Astrocyte (in vitro differentiated cells and primary cell): ENCODE measurements at regions not wholly inside any gene's neighbourhood (a gene's known extent, or its start where the extent isn't known, plus 50 kb on each side); places are given as distances from the start of the nearest gene placed in this dataset.

Experiments
- DNase-seq: peaks from one replicate; pipeline ENCODE4 v3.0.0-alpha.2; 2010; ENCODE audit warnings: low read depth
- FAIRE-seq: peaks from 2 replicates; lab custom pipeline; 2011; peaks lifted over from hg19 to GRCh38; lab: Jason Lieb, UNC
- H2AFZ ChIP-seq: 2 replicates; pipeline ENCODE4 v1.6.0; 2012; ENCODE audit warnings: low read depth, low read length, inconsistent platforms
- H3K27ac ChIP-seq: 2 replicates; pipeline ENCODE4 v1.5.1; 2011; ENCODE audit warnings: low read depth, low read length, inconsistent platforms
- H3K27me3 ChIP-seq: 2 replicates; pipeline ENCODE4 v1.6.0; 2011; ENCODE audit warnings: low read length, inconsistent platforms; ENCODE audit not compliant: insufficient read depth
- H3K36me3 ChIP-seq: 2 replicates; pipeline ENCODE4 v1.5.1; 2011; ENCODE audit warnings: low read length, inconsistent platforms; ENCODE audit not compliant: insufficient read depth
- H3K4me1 ChIP-seq: 2 replicates; pipeline ENCODE4 v1.5.1; 2011; ENCODE audit warnings: low read length, inconsistent platforms; ENCODE audit not compliant: insufficient read depth
- H3K4me2 ChIP-seq: 2 replicates; pipeline ENCODE4 v1.6.0; 2012; ENCODE audit warnings: low read length, inconsistent platforms
- H3K4me3 ChIP-seq: 2 replicates; pipeline ENCODE4 v1.5.1; 2011; ENCODE audit warnings: low read depth, mild to moderate bottlenecking, low read length, inconsistent platforms; ENCODE audit not compliant: insufficient read depth
- H3K79me2 ChIP-seq: 2 replicates; pipeline ENCODE4 v1.6.0; 2012; ENCODE audit warnings: mild to moderate bottlenecking, low read length, inconsistent platforms; ENCODE audit not compliant: insufficient read depth
- H3K9ac ChIP-seq: 2 replicates; pipeline ENCODE4 v1.6.0; 2012; ENCODE audit warnings: mild to moderate bottlenecking, low read length, inconsistent platforms
- H3K9me3 ChIP-seq: 2 replicates; pipeline ENCODE4 v1.5.1; 2012; ENCODE audit warnings: low read depth, mild to moderate bottlenecking, low read length, inconsistent platforms; ENCODE audit not compliant: insufficient read depth
- H4K20me1 ChIP-seq: 2 replicates; pipeline ENCODE4 v1.6.0; 2012; ENCODE audit warnings: low read length, inconsistent platforms; ENCODE audit not compliant: insufficient read depth
- H3K27ac Mint-ChIP-seq: one replicate; pipeline ENCODE4 v1.8.0; 2021; ENCODE audit warnings: mild to moderate bottlenecking, mixed read lengths; ENCODE audit not compliant: unreplicated experiment
- H3K27me3 Mint-ChIP-seq: one replicate; pipeline ENCODE4 v1.8.0; 2021; ENCODE audit warnings: low read depth, mixed read lengths; ENCODE audit not compliant: unreplicated experiment
- H3K36me3 Mint-ChIP-seq: one replicate; pipeline ENCODE4 v1.8.0; 2021; ENCODE audit warnings: low read depth, mixed read lengths; ENCODE audit not compliant: unreplicated experiment
- H3K4me1 Mint-ChIP-seq: one replicate; pipeline ENCODE4 v1.8.0; 2021; ENCODE audit warnings: low read depth, mixed read lengths; ENCODE audit not compliant: unreplicated experiment
- H3K4me3 Mint-ChIP-seq: one replicate; pipeline ENCODE4 v1.8.0; 2021; ENCODE audit warnings: mild to moderate bottlenecking, moderate library complexity, mixed read lengths; ENCODE audit not compliant: unreplicated experiment
- H3K9me3 Mint-ChIP-seq: one replicate; pipeline ENCODE4 v1.8.0; 2021; ENCODE audit warnings: mild to moderate bottlenecking, mixed read lengths; ENCODE audit not compliant: unreplicated experiment
- CTCF ChIP-seq: IDR thresholded peaks from 2 replicates; pipeline ENCODE4 v1.5.1; 2011; ENCODE audit warnings: low read depth, mild to moderate bottlenecking, inconsistent platforms, low read length, moderate library complexity; ENCODE audit not compliant: insufficient read depth
- EZH2 ChIP-seq: IDR thresholded peaks from 2 replicates; pipeline ENCODE4 v1.6.1; 2012; ENCODE audit warnings: mild to moderate bottlenecking, low read length, inconsistent platforms; ENCODE audit not compliant: insufficient read depth

GRCh38 chr18:7333025-7333562 is 102.2 kb downstream of the LRRC30 start:
- Histone ChIP-seq H3K36me3 (no peaks in the 10 kb centered on the region), H3K79me2 (no peaks in the 10 kb centered on the region), H3K4me2 (no peak overlapping the region), H4K20me1 (no peaks in the 10 kb centered on the region), H2AFZ (no peak overlapping the region), H3K4me1 (peaks cover 8% of the 10 kb centered on the region), H3K27ac (no peak overlapping the region), H3K9me3 (no peaks in the 10 kb centered on the region), H3K27me3 (no peaks in the 10 kb centered on the region), H3K9ac (no peak overlapping the region), H3K4me3 (no peak overlapping the region)
- no peak overlapping the region for H3K4me3 Mint-ChIP-seq
- H3K27ac Mint-ChIP-seq, result no peak overlapping the region
- peaks cover 18% of the 10 kb centered on the region for H3K4me1 Mint-ChIP-seq
- FAIRE-seq (no peak), DNase-seq (no peak)
- H3K27me3 Mint-ChIP-seq, result peaks cover 3% of the 10 kb centered on the region
- no peaks in the 10 kb centered on the region for H3K36me3 Mint-ChIP-seq
- H3K9me3 Mint-ChIP-seq, result no peaks in the 10 kb centered on the region
- TF ChIP-seq EZH2 (no peak), CTCF (no peak)

GRCh38 chr18:7334973-7335568 is 104.2 kb downstream of the LRRC30 start:
- no peaks in the 10 kb centered on the region for H3K27me3 ChIP-seq
- no peak for FAIRE-seq
- H3K4me1 ChIP-seq, result peaks cover 3% of the 10 kb centered on the region
- Mint-ChIP-seq H3K27me3 (peaks cover 3% of the 10 kb centered on the region), H3K36me3 (no peaks in the 10 kb centered on the region), H3K4me1 (peaks cover 3% of the 10 kb centered on the region), H3K9me3 (no peaks in the 10 kb centered on the region), H3K4me3 (no peak overlapping the region), H3K27ac (no peak overlapping the region)
- no peak for DNase-seq
- H3K79me2 ChIP-seq, result no peaks in the 10 kb centered on the region
- H4K20me1 ChIP-seq, result no peaks in the 10 kb centered on the region
- no peak overlapping the region for H3K4me3 ChIP-seq
- no peak overlapping the region for H3K9ac ChIP-seq
- TF ChIP-seq EZH2 (no peak), CTCF (no peak)
- no peak overlapping the region for H2AFZ ChIP-seq
- H3K9me3 ChIP-seq, result no peaks in the 10 kb centered on the region
- no peaks in the 10 kb centered on the region for H3K36me3 ChIP-seq
- no peak overlapping the region for H3K27ac ChIP-seq
- H3K4me2 ChIP-seq, result no peak overlapping the region

GRCh38 chr18:7336623-7337022 is 105.7 kb downstream of the LRRC30 start:
- no peak overlapping the region for H3K9ac ChIP-seq
- no peaks in the 10 kb centered on the region for H3K36me3 ChIP-seq
- no peak for TF ChIP-seq EZH2
- TF ChIP-seq CTCF, result no peak
- no peak overlapping the region for H3K4me2 ChIP-seq
- DNase-seq (no peak), FAIRE-seq (no peak)
- no peak overlapping the region for H3K4me3 ChIP-seq
- H2AFZ ChIP-seq, result no peak overlapping the region
- Mint-ChIP-seq H3K4me3 (no peak overlapping the region), H3K36me3 (no peaks in the 10 kb centered on the region), H3K27me3 (peaks cover 5% of the 10 kb centered on the region), H3K27ac (no peak overlapping the region), H3K4me1 (peaks cover 3% of the 10 kb centered on the region), H3K9me3 (no peaks in the 10 kb centered on the region)
- H3K27ac ChIP-seq, result no peak overlapping the region
- no peaks in the 10 kb centered on the region for H3K9me3 ChIP-seq
- H3K27me3 ChIP-seq, result no peaks in the 10 kb centered on the region
- H3K79me2 ChIP-seq, result no peaks in the 10 kb centered on the region
- peaks cover 3% of the 10 kb centered on the region for H3K4me1 ChIP-seq
- H4K20me1 ChIP-seq, result no peaks in the 10 kb centered on the region
